Peyer's patch (tissue), 4 donors: ENCODE measurements at regions not wholly inside any gene's neighbourhood (a gene's known extent, or its start where the extent isn't known, plus 50 kb on each side); places are given as distances from the start of the nearest gene placed in this dataset.

Experiments used
- DNase-seq, 3 donors: peaks; one replicate each; pipeline ENCODE4 v3.0.0-alpha.2; 2017 to 2019
- H3K27ac ChIP-seq, 4 donors: fragments of 200-600 bp; sonication (generic); one replicate each; pipeline ENCODE4 v1.5.1; 2016 to 2019
- H3K27me3 ChIP-seq, 2 donors: fragments of 200-600 bp; sonication (generic); one replicate each; pipeline ENCODE4 v1.5.1; 2019
- H3K36me3 ChIP-seq, 3 donors: fragments of 200-600 bp; sonication (generic); one replicate each; pipeline ENCODE4 v1.5.1; 2016 to 2019
- H3K4me1 ChIP-seq, 4 donors: fragments of 200-600 bp; sonication (generic); one replicate each; pipeline ENCODE4 v1.5.1; 2016 to 2019
- H3K4me3 ChIP-seq, 4 donors: fragments of 200-600 bp; sonication (generic); 1 replicate in 3 of 4; 2 replicates in 1 of 4; pipeline ENCODE4 v1.5.1; 2016 to 2019; ENCODE audit warnings: mild to moderate bottlenecking in 1 of 4
- H3K9me3 ChIP-seq, 4 donors: fragments of 200-600 bp; sonication (generic); one replicate each; pipeline ENCODE4 v1.5.1; 2016 to 2019; ENCODE audit warnings: mild to moderate bottlenecking in 1 of 4
- POLR2A ChIP-seq, 2 donors: fragments of 450-650 bp; IDR thresholded peaks; one replicate each; pipeline ENCODE4 v1.5.1; 2017; ENCODE audit warnings: antibody characterized with exemption in 2 of 2, mild to moderate bottlenecking in 2 of 2, moderate library complexity in 2 of 2
- TF ChIP-seq, protein P1 (sequence below), 6 experiments: fragments of 450-650 bp in 4 of 6; fragments of 200-600 bp in 2 of 6; sonication (generic) in 1 of 6; IDR thresholded peaks; one replicate each; pipeline ENCODE4 v1.5.1; 2017 to 2019; ENCODE audit warnings: antibody characterized with exemption in 6 of 6, mild to moderate bottlenecking in 3 of 6, moderate library complexity in 1 of 6

- Histone ChIP-seq H3K27ac (no peak overlapping the region), H3K9me3 (no peaks in the 10 kb centered on the region), H3K36me3 (no peaks in the 10 kb centered on the region), H3K4me3 (no peak overlapping the region), H3K4me1 (no peaks in the 10 kb centered on the region), H3K27me3 (no peaks in the 10 kb centered on the region)
- DNase-seq, result no peak
- TF ChIP-seq, protein P1, sequence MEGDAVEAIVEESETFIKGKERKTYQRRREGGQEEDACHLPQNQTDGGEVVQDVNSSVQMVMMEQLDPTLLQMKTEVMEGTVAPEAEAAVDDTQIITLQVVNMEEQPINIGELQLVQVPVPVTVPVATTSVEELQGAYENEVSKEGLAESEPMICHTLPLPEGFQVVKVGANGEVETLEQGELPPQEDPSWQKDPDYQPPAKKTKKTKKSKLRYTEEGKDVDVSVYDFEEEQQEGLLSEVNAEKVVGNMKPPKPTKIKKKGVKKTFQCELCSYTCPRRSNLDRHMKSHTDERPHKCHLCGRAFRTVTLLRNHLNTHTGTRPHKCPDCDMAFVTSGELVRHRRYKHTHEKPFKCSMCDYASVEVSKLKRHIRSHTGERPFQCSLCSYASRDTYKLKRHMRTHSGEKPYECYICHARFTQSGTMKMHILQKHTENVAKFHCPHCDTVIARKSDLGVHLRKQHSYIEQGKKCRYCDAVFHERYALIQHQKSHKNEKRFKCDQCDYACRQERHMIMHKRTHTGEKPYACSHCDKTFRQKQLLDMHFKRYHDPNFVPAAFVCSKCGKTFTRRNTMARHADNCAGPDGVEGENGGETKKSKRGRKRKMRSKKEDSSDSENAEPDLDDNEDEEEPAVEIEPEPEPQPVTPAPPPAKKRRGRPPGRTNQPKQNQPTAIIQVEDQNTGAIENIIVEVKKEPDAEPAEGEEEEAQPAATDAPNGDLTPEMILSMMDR (IDR thresholded peaks at IDR 0.05), result no peak
- TF ChIP-seq POLR2A (IDR thresholded peaks at IDR 0.05), result no peak
Observed at GRCh38 chr20:60411813-60412212, 453.6 kb downstream of the CDH26 start.

DNA sequence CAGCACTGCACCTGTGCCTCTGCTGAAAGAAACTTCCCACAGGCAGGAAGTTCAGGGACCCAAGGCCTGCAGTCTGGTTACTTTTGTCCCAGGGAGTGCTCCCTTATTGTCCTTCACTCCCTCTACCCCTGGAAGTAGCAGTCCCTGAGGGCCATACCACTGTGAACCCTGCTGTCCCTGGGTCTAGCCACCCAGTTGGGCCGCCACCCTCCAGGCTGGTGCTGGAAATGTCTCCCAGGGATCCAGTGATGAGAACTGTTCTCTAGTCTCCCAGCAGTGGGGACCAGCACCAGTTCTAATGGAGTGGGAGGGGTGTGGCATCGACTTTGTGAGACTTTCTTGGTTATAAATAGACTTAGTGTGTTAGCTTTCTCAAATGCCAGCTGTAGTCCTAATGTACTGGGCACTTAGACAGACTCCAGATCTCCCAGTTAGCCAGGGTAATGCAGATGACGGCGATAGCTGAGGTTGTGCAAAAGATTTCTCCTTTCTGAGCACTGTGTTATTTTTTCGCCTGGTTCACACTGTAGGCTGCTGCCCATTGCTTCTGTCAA is 462.5 kb downstream of the CDH26 start:
- no peak overlapping the region for H3K27ac ChIP-seq
- no peak for DNase-seq
- H3K27me3 ChIP-seq, result no peaks in the 10 kb centered on the region
- no peaks in the 10 kb centered on the region for H3K9me3 ChIP-seq
- TF ChIP-seq POLR2A (IDR thresholded peaks at IDR 0.05), result no peak
- TF ChIP-seq, protein P1 (IDR thresholded peaks at IDR 0.05), result no peak
- no peaks in the 10 kb centered on the region for H3K4me1 ChIP-seq
- H3K4me3 ChIP-seq, result no peak overlapping the region
- no peaks in the 10 kb centered on the region for H3K36me3 ChIP-seq

GRCh38 chr20:60422848-60423247 is 464.6 kb downstream of the CDH26 start:
- DNase-seq, result no peak
- TF ChIP-seq, protein P1 (IDR thresholded peaks at IDR 0.05), result no peak
- TF ChIP-seq POLR2A (IDR thresholded peaks at IDR 0.05), result no peak
- no peaks in the 10 kb centered on the region for H3K27me3 ChIP-seq
- H3K4me1 ChIP-seq, result no peaks in the 10 kb centered on the region
- no peaks in the 10 kb centered on the region for H3K36me3 ChIP-seq
- H3K4me3 ChIP-seq, result no peak overlapping the region
- no peak overlapping the region for H3K27ac ChIP-seq
- H3K9me3 ChIP-seq, result no peaks in the 10 kb centered on the region

DNA sequence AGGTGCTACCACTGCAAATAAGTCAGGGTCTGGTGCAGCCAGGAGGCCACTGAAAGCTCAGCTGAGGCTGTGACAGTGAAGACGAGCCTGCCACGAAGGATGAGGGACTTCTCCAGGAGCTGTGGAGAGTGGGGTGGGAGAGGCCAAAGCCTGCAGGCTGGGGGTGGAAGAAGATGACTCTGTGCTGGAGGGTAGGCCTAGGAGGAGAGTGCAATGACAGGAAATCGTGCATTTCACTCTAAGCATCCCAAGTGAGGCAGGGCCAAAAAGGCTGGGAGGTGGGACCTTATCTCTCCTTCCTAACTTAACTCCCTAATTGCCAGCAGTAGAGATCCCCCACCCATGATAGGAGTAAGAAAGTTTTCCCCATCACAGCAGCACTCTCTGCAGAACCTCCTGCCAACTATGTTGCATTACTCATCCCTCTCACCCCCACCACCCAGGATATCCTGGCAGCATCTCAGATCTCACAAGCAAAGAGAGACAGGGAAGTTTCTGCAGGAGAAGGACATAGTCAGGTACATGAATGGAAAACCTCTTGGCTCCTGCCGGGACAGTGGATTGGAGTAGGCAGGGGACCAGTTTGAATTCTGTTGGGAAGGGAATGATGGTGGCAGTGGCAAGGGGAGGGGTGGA is 466.2 kb downstream of the CDH26 start:
- Histone ChIP-seq H3K9me3 (no peaks in the 10 kb centered on the region), H3K36me3 (no peaks in the 10 kb centered on the region), H3K27ac (no peak overlapping the region), H3K4me3 (no peak overlapping the region), H3K4me1 (no peaks in the 10 kb centered on the region), H3K27me3 (no peaks in the 10 kb centered on the region)
- TF ChIP-seq, protein P1 (IDR thresholded peaks at IDR 0.05), result no peak
- no peak for DNase-seq

GRCh38 chr20:60427516-60427915 is 469.3 kb downstream of the CDH26 start:
- TF ChIP-seq, protein P1 (IDR thresholded peaks at IDR 0.05), result no peak
- no peak for TF ChIP-seq POLR2A (IDR thresholded peaks at IDR 0.05)
- no peaks in the 10 kb centered on the region for H3K36me3 ChIP-seq

More at GRCh38 chr20:60427516-60427915, 469.3 kb downstream of the CDH26 start:
- no peak for DNase-seq
- Histone ChIP-seq H3K4me3 (no peak overlapping the region), H3K9me3 (no peaks in the 10 kb centered on the region), H3K4me1 (no peaks in the 10 kb centered on the region), H3K27ac (no peak overlapping the region), H3K27me3 (no peaks in the 10 kb centered on the region)
